ENCODE measurements at regions not wholly inside any gene's neighbourhood (a gene's known extent, or its start where the extent isn't known, plus 50 kb on each side); places are given as distances from the start of the nearest gene placed in this dataset.
A peak's percentile ranks its signal among the peaks of the same experiment; 100 is the strongest.

DNA sequence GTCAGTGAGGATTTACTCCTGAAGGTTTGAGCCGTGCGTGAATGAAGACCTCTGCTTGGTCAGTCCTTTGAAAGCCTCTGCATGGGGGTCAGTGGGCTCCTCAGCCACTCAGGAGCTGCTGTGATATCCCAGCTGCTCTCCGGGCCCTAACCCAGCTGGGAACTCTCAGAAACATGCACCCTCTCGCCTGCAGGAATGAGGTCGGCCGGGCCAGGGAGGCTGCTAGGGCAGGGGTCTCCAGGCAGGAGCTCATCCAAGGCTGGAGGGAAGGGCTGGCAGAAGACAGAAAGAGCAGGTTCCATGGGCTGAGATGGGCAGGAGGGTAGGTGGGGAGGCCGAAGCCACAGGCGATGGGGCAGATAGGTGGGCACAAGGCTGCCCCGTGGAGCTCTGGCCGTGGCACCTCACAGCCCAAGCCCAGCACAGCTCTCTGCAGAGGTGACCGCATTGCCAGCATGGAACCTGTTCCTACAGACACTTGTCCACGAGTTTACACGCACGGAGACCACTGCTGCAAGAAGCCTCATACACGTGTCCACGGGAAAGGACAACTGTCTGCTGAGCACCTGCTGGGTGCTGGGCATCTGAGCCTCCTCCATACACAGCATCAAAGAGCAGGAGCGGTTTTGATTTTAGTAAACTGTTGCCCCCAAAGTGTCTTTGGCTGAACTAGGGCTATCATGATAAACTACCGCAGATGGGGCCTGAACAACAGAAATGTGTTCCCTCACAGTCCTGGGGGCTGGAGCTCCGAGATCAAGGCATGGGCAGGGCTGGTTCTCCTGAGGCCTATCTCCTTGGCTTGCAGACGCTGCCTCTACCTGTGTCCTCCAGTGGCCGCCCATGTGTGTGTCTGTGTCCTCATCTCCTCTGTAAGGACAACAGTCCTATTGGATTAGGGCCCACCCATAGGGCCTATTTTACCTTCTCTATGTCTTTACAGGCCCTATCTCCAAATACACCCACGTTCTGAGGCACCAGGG, 85.2 kb upstream of the ADAMTS2 start:
- no peaks in the 10 kb centered on the region for H4K20me1 ChIP-seq (ENCODE audit: insufficient read depth)
- no peak overlapping the region for H3K4me3 ChIP-seq
- ChIA-PET POLR2A (ENCODE audit: unreplicated experiment) (no interaction called here), CTCF (no interaction called here)
- no peaks in the 10 kb centered on the region for H3K79me2 ChIP-seq (ENCODE audit: low read depth)
- H2AFZ ChIP-seq, result no peak overlapping the region
- peaks cover 89% of the 10 kb centered on the region for H3K27me3 ChIP-seq (ENCODE audit: insufficient read depth, low read depth)
- BruUV-seq (replicated peaks), result no TSS peak
- no peak overlapping the region for H3K4me2 ChIP-seq
- H3K27ac ChIP-seq, result no peak overlapping the region
- H3K9me3 ChIP-seq (ENCODE audit: insufficient read depth, low read depth), result no peaks in the 10 kb centered on the region
- no peaks in the 10 kb centered on the region for H3F3A ChIP-seq (ENCODE audit: insufficient read depth, low read depth)
- no peaks in the 10 kb centered on the region for H3K4me1 ChIP-seq (replicated peaks; ENCODE audit: insufficient read depth)
- no peak for TF ChIP-seq EZH2 (IDR thresholded peaks at IDR 0.05; ENCODE audit: low read depth)
- TF ChIP-seq, protein P1, sequence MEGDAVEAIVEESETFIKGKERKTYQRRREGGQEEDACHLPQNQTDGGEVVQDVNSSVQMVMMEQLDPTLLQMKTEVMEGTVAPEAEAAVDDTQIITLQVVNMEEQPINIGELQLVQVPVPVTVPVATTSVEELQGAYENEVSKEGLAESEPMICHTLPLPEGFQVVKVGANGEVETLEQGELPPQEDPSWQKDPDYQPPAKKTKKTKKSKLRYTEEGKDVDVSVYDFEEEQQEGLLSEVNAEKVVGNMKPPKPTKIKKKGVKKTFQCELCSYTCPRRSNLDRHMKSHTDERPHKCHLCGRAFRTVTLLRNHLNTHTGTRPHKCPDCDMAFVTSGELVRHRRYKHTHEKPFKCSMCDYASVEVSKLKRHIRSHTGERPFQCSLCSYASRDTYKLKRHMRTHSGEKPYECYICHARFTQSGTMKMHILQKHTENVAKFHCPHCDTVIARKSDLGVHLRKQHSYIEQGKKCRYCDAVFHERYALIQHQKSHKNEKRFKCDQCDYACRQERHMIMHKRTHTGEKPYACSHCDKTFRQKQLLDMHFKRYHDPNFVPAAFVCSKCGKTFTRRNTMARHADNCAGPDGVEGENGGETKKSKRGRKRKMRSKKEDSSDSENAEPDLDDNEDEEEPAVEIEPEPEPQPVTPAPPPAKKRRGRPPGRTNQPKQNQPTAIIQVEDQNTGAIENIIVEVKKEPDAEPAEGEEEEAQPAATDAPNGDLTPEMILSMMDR (conservative IDR thresholded peaks at IDR 0.05), result no peak
- DNase-seq, result no peak
- H3K9me2 ChIP-seq (ENCODE audit: insufficient read depth), result no peaks in the 10 kb centered on the region
- intact Hi-C loops (cut with micrococcal nuclease; ENCODE audit: unreplicated experiment), result no loop called here
- H3K36me3 ChIP-seq (ENCODE audit: low read depth), result no peaks in the 10 kb centered on the region

DNA sequence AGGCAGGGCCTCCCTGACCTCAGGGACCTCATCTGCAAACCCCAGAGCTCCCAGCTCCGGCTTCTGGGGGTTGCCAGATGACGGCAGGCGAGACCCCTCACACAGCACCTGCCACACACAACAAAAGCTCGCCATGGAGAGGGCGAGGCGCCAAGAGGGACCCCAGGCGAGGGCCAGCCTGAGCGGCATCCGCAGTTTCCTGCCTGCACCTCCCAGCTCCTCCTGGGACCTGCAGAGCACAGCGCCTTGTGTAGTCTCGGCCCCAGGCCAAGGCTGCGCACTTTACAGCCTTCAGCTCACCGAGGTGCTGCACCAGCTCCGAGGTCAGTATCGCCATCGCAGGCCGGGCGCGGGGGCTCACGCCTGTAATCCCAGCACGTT, 82.4 kb upstream of the ADAMTS2 start:
- H2AFZ ChIP-seq, result no peak overlapping the region
- BruUV-seq (replicated peaks), result no TSS peak
- DNase-seq, result peak in 1 of 2 experiments; percentile 26
- ChIA-PET POLR2A (ENCODE audit: unreplicated experiment) (interaction anchor here (0.6 kb wide), 1 partner anchor 449 kb away, joined by 20 read pairs; no protein-coding TSS in a partner anchor), CTCF (no interaction called here)
- no peaks in the 10 kb centered on the region for H3K4me1 ChIP-seq (replicated peaks; ENCODE audit: insufficient read depth)
- H3K4me3 ChIP-seq, result no peak overlapping the region
- TF ChIP-seq, protein P1 (conservative IDR thresholded peaks at IDR 0.05), result no peak
- no peak for TF ChIP-seq EZH2 (IDR thresholded peaks at IDR 0.05; ENCODE audit: low read depth)
- no peaks in the 10 kb centered on the region for H3K9me2 ChIP-seq (ENCODE audit: insufficient read depth)
- no peak overlapping the region for H3K27ac ChIP-seq
- H3K4me2 ChIP-seq, result no peak overlapping the region
- intact Hi-C loops (cut with micrococcal nuclease; ENCODE audit: unreplicated experiment), result no loop called here
- no peaks in the 10 kb centered on the region for H4K20me1 ChIP-seq (ENCODE audit: insufficient read depth)
- peaks cover 93% of the 10 kb centered on the region for H3K27me3 ChIP-seq (ENCODE audit: insufficient read depth, low read depth)
- no peaks in the 10 kb centered on the region for H3K36me3 ChIP-seq (ENCODE audit: low read depth)
- no peaks in the 10 kb centered on the region for H3K79me2 ChIP-seq (ENCODE audit: low read depth)
- no peaks in the 10 kb centered on the region for H3K9me3 ChIP-seq (ENCODE audit: insufficient read depth, low read depth)
- no peaks in the 10 kb centered on the region for H3F3A ChIP-seq (ENCODE audit: insufficient read depth, low read depth)

DNA sequence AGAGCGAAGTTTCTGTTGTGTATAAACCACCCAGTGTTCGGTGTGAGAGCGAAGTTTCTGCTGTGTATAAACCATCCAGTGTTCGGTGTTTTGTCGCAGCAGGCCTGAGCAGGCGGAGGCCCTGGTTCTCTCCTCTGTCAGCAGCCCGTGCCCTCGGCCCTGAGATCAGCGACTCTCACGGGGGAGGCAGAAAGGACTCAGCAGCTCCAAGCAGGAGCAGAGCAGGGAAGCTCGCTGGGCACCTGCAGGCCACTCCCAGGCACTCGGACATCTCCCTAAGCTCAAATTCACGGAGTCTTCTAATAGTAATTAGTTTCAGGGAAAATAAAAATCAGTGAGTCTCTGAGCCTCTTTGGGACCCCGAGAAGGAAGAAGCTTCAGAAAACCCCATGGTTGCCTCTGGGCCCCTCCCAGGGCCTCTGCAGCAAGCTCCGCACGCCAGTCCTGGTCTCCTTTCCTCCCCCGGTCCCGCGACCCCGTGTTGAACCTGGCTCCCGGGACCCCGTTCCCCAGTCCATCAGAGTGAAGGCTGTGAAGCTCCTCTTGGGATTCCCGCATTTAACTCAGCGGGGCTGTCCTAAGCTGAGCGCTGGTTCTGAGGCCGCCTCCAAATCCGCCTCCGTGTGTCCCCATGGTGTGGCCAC, 81.9 kb upstream of the ADAMTS2 start:
- TF ChIP-seq, protein P1 (conservative IDR thresholded peaks at IDR 0.05), result no peak
- no peak; the same call in 1 of the 2 replicates for TF ChIP-seq EZH2 (IDR thresholded peaks at IDR 0.05; ENCODE audit: low read depth)
- H3K27me3 ChIP-seq (ENCODE audit: insufficient read depth, low read depth), result peaks cover 93% of the 10 kb centered on the region
- H2AFZ ChIP-seq, result no peak overlapping the region
- CTCF ChIA-PET, result no interaction called here
- H4K20me1 ChIP-seq (ENCODE audit: insufficient read depth), result no peaks in the 10 kb centered on the region
- peak in 1 of 2 experiments; percentile 32 for DNase-seq
- H3K4me3 ChIP-seq, result no peak overlapping the region
- H3F3A ChIP-seq (ENCODE audit: insufficient read depth, low read depth), result no peaks in the 10 kb centered on the region
- H3K36me3 ChIP-seq (ENCODE audit: low read depth), result no peaks in the 10 kb centered on the region
- H3K79me2 ChIP-seq (ENCODE audit: low read depth), result no peaks in the 10 kb centered on the region
- H3K9me2 ChIP-seq (ENCODE audit: insufficient read depth), result no peaks in the 10 kb centered on the region
- H3K27ac ChIP-seq, result no peak overlapping the region
- POLR2A ChIA-PET (ENCODE audit: unreplicated experiment), result no interaction called here
- H3K9me3 ChIP-seq (ENCODE audit: insufficient read depth, low read depth), result no peaks in the 10 kb centered on the region
- no peaks in the 10 kb centered on the region for H3K4me1 ChIP-seq (replicated peaks; ENCODE audit: insufficient read depth)
- H3K4me2 ChIP-seq, result no peak overlapping the region
- no TSS peak for BruUV-seq (replicated peaks)
- intact Hi-C loops (cut with micrococcal nuclease; ENCODE audit: unreplicated experiment), result no loop called here
